Activated CD4-positive, alpha-beta T cell treated with anti-CD3 and anti-CD28 coated beads for 4 hours (primary cell): ENCODE measurements at regions not wholly inside any gene's neighbourhood (a gene's known extent, or its start where the extent isn't known, plus 50 kb on each side); places are given as distances from the start of the nearest gene placed in this dataset.

ENCODE experiments used
- DNase-seq, 2 donors: peaks; one replicate each; pipeline ENCODE4 v3.0.0-alpha.2; 2020

DNA sequence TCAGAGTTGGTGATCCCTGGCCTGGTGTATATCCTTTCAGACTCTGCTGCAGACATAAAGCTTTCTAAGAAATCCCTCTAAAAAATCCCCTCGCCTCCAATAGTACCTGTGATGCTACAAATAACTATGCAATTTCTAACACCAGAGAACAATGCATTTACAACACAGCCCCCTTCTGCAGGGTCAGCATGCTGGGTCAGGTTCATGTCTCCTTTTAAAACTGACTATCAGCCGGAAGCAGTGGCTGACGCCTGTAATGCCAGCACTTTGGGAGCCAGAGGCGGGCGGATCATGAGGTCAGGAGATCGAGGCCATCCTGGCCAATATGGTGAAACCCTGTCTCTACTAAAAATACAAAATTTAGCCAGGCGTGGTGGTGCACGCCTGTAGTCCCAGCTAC lies 77.0 kb upstream of the SPATA12 start:
- no peak for DNase-seq

DNA sequence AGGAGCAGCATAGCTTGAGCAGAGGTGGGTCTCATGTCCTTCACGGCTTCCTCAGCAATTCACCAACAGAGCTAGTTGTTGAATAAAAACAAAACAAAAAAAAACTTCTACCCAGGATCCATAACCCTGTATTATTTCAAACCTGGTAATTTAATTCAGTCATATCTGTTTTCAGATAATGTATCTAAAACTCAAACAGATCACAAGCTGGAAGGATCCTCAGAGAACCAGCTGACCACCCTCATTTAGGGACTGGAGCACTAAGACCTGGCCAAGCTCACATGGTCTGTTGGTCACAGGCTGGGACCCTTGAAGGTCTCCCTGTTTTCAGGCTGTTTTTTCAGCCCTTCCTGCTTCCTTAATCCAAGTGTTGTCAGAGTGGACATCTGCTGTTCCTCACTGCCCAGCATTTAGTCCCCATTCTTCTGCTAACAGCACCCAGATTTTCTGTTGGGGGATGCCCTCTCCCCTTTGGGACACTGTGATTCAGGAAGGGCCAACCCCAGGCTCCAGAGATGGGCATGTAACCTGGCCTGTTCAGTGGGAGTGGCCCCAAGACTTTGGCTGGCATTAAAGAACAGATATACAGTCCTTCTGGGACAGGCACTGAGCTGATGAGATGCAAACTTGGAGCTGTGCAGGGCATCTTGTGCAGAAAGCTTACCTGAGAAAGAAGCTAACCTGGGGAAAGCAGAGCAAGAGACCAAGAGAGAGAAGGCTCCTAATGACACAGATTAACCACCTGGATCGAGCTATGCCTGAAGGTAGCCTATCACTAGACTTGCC lies 78.8 kb upstream of the SPATA12 start:
- no peak for DNase-seq

- DNase-seq, result peak; percentile 43 to 55
Measured at GRCh38 chr3:56980798-56981390, 79.6 kb upstream of the SPATA12 start.

DNA sequence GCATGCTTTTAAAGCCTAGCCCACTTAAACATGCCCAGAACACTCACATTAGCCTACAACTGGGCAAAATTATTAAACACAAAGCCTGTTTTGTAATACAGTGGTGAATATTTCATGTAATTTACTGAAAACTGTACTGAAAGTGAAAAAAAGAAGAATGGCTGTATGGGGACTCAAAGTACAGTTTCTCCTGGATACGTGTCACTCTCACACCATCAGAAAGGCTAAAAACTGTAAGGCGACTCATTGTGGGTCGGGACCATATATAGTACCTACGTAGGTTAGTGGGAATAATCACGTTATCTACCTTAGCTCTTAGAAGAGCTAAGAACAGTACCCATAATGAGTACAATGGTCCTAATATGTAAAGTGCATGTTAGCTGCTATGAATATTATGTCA lies 80.2 kb upstream of the SPATA12 start:
- DNase-seq, result no peak

- no peak for DNase-seq
Measured at GRCh38 chr3:56979791-56980190, 80.7 kb upstream of the SPATA12 start.

DNA sequence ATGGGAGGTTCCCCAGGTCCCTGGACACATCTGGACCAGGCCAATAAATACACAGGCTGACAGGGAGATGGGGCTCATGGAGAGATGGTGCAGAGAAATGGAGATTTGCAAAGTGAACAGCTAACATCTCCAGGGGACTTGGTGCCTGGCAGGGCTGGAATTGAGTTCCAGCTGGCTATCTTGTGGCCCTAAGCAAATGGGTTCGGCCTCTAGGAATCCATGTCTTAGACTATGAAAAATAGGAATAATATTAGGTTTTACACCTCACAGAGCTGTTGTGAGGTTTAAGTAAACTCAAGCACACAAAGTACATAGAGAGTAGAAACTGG lies 82.9 kb upstream of the SPATA12 start:
- no peak for DNase-seq

- no peak for DNase-seq
Measured at GRCh38 chr3:56976651-56977560, 83.6 kb upstream of the SPATA12 start.

GRCh38 chr3:56975567-56975966 lies 84.9 kb upstream of the SPATA12 start:
- no peak for DNase-seq

DNA sequence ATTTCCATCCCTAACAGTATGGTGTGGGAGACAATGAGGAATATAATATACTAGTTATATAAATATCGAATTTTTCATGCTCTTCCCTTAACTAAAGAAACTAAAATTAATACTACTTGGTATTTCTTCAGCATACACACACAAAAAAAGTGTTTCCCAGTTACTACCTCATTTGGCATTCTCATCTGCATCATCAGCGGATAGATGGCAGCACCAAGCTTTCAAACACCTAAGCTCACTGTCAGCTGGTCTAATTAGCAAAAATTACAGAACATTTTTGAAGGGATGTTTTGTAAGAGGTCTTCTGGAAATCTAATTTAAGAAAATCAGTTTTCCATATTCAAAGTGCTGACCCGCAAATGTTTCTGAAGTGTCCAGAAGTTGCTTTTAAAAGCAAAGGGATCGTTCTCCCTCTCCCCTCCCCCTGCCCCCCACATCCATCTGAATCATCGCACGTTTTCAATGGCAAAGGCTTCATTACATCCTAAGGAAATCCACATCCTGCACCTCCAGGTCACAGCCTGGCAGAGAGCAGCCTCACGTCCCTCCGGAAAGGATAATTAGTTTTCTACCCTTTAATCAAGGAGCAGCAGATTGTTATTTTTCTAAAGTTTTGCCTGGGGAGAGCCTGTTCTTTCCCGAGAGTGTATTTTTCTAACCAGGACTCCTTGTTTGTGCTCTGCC lies 86.1 kb upstream of the SPATA12 start:
- no peak for DNase-seq

DNA sequence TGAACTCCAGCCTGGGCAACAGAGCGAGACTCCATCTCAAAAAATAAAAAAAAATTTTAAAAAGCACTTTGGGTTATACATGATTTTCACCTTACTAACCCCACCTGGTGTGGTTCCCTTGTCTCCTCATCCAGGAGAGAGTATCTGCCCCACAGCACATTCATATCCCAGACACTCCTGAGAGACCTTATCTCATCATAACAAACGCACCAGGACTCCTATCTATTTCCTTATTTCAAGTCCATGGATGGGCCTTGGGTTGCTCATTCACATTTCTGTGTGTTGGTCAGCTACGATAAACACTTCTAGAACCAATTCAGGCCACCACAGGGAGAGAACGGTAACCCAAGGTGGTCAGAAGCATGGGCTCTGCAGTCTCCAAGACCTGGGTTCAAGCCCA lies 88.6 kb upstream of the SPATA12 start:
- no peak for DNase-seq

DNA sequence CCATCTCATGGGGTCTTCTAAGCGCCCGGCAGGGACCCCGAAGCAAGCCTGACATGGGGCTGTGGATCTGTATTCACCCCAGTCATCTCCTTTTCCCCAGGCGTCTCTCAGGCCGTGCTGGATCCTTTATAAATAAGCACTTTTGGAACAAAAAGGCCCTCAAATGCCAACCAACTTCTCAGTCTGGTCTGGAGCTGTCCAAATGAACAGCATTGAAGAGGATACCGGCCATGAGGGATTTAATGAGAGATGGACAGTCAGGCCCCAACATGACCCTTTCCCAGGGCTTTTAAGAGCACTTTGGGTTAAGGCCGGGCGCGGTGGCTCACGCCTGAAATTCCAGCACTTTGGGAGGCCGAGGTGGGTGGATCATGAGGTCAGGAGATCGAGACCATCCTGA lies 89.2 kb upstream of the SPATA12 start:
- no peak for DNase-seq

DNA sequence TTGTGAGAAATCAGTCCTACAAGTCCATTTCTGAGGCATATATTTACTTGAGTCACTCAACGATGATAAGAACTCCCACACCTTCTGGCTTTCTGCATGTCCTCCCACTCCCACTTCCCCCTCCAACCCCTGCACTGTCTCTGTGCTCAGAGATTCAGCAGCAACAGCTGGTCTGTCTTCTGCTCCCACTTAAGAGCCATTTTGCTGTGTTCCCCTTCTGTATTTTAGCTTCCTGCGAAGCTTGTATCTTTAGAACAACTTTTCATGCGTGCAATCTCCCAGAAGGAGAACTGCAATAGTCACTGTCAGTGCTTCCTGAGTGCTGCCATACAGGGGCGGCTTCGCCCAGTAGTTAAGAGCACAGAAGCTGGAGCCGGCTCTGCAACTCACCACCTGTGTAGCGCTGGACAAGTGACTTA lies 90.0 kb upstream of the SPATA12 start:
- DNase-seq, result peak in 1 of 2 donors; percentile 13

- DNase-seq, result no peak
Measured at GRCh38 chr3:56969851-56970250, 90.6 kb upstream of the SPATA12 start.

DNA sequence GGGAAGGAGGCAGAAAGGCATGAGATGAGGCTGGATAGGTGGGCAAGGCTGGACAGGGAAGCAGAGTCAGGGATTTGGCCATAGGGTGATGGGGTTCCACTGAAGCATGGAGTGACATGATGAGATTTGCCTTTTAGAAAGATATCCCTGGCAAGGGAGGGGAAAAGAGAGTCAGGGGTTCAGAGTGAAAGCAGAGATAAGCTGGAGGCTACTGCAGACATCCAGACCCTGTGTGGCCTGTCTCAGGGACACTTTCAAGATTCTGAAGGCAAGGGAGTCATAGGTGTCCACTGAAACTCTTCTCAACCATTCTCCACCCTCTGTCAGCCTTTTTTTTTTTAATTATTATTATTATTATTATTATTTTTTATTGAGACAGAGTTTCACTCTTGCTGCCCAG lies 94.0 kb upstream of the SPATA12 start:
- no peak for DNase-seq

- DNase-seq, result no peak
Measured at GRCh38 chr3:56966104-56966503, 94.4 kb upstream of the SPATA12 start.

DNA sequence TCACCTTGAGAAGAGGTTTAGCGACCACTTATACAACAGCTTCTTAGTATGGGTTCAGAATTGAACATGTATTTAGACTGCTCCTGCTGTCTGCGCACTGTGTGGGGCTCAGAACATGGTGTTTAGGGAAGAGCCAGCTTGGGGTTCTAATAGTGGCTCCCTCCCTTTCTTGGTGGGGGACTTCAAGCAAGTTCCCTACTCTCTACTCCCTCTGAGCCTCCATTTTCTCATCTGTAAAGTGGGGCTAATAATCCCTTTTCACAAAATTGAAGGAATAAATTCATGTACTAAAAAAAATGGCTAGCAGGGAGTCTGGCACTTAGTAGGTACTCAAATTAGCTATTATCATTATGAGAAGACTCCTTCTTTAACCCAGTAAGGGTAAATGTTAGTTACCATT lies 97.5 kb upstream of the SPATA12 start:
- no peak for DNase-seq

- DNase-seq, result no peak
Measured at GRCh38 chr3:56962206-56962605, 98.3 kb upstream of the SPATA12 start.

DNA sequence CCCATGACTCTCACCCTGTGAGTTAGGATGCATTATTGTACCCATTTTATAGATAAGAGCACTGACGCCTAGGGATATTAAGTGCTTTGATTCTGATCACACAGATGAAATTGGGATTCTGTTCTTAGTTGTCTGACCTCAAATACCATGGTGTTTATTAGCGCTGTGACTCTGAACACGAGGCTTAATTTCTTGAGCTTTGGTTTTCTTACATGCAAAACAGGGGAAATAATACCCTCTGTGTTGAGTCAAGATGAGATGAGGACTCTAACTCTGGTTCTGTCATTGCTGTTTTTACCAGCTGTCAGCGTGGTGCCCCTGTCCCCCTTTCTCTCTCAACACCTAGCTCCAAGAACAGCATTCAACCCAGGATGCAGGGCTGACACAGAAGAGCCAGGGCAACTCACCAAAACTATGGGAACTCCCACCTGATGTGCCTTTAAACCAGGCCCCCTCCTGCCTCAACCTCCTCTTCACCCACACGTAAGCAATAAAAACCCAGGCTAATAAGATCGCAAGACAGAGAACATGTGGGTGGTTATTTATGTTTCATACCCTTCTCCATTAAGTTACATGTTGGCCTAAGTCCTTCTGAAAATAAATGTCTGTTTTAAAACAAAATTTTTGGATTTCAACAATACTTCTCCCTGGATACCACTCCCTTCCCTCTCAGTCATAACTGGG lies 100.1 kb upstream of the SPATA12 start:
- no peak for DNase-seq

GRCh38 chr3:56958879-56959278 lies 101.6 kb upstream of the SPATA12 start:
- no peak for DNase-seq

- no peak for DNase-seq
Measured at GRCh38 chr3:56957522-56957921, 102.9 kb upstream of the SPATA12 start.

- no peak for DNase-seq
Measured at GRCh38 chr3:56956906-56957305, 103.6 kb upstream of the SPATA12 start.

DNA sequence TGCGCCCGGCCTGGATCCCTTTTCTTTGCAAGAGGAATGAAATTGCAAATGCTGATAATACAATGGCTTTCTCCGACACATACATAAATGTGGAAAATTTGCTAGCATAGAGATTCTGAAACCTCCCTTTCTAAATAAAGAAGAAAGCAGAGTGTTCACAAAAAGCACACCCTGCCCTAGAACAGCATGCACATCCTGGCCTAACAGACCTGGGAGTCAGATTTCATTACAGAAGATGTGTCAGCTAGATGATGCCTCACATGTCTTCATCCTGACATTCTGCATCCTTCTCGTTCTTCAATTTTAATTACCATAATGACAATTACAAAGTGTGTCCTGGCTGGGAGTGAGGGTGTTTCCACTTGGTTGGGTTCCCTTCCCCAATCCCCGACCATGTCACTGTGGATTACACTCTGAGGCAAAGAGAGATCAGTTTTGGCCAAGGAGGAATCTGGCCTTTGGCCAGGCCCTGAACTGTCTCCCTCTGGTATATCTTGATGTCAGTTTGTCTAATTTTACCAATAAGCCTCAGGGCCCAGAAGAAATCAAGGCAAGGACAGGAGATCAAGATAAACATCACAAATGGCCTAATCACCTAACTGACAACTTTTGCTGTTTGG lies 104.9 kb upstream of the SPATA12 start:
- DNase-seq, result no peak
